CD14-positive monocyte (primary cell): ENCODE measurements at regions not wholly inside any gene's neighbourhood (a gene's known extent, or its start where the extent isn't known, plus 50 kb on each side); places are given as distances from the start of the nearest gene placed in this dataset.

Source experiments
- DNase-seq, 3 donors: peaks; one replicate each; pipeline ENCODE4 v3.0.0-alpha.2; 2011 to 2022
- H2AFZ ChIP-seq: 2 replicates; pipeline ENCODE4 v1.6.0; 2012; ENCODE audit warnings: mild to moderate bottlenecking, low read depth, low read length, inconsistent platforms; ENCODE audit not compliant: insufficient read depth, poor library complexity, severe bottlenecking
- H3K27ac ChIP-seq, 2 donors: 1 replicate in 1 of 2; 2 replicates in 1 of 2; pipeline ENCODE4 v1.5.1; 2012 to 2013; ENCODE audit warnings: low read length in 2 of 2, control low read depth in 1 of 2, inconsistent platforms in 1 of 2, low read depth in 1 of 2, mild to moderate bottlenecking in 1 of 2
- H3K27me3 ChIP-seq, 2 donors: one replicate each; pipeline versions ENCODE4 v1.6.0 to v1.6.1; 2011 to 2013; ENCODE audit warnings: low read length in 2 of 2; ENCODE audit not compliant: control insufficient read depth in 2 of 2, insufficient read depth in 2 of 2
- H3K36me3 ChIP-seq, 2 donors: replicated peaks in 1 of 2; 1 replicate in 1 of 2; 2 replicates in 1 of 2; pipeline versions ENCODE4 v1.5.1 to v1.6.1; 2012 to 2013; ENCODE audit warnings: low read length in 2 of 2, control low read depth in 1 of 2, inconsistent platforms in 1 of 2, mild to moderate bottlenecking in 1 of 2; ENCODE audit not compliant: insufficient read depth in 2 of 2, control insufficient read depth in 1 of 2
- H3K4me1 ChIP-seq, 2 donors: 1 replicate in 1 of 2; 2 replicates in 1 of 2; pipeline versions ENCODE4 v1.5.1 to v1.6.1; 2012 to 2013; ENCODE audit warnings: low read length in 2 of 2, control low read depth in 1 of 2, inconsistent platforms in 1 of 2, mild to moderate bottlenecking in 1 of 2, moderate library complexity in 1 of 2; ENCODE audit not compliant: insufficient read depth in 2 of 2, control insufficient read depth in 1 of 2
- H3K4me2 ChIP-seq: replicated peaks from 2 replicates; pipeline ENCODE3; 2012; ENCODE audit warnings: low read length, moderate library complexity, mild to moderate bottlenecking; ENCODE audit not compliant: poor library complexity, severe bottlenecking; ENCODE audit errors: extremely low read depth
- H3K4me3 ChIP-seq, 3 experiments: fragments of 200-600 bp in 1 of 3; sonication (generic) in 1 of 3; replicated peaks in 1 of 3; 1 replicate in 2 of 3; 2 replicates in 1 of 3; pipeline ENCODE4 v1.5.1; 2011 to 2013; ENCODE audit warnings: low read length in 3 of 3, mild to moderate bottlenecking in 3 of 3, control low read depth in 2 of 3, low read depth in 2 of 3, inconsistent platforms in 1 of 3, moderate library complexity in 1 of 3
- H3K79me2 ChIP-seq: 2 replicates; pipeline ENCODE4 v1.6.0; 2012; ENCODE audit warnings: mild to moderate bottlenecking, control low read depth, inconsistent platforms, low read length, moderate library complexity; ENCODE audit not compliant: insufficient read depth
- H3K9ac ChIP-seq: 2 replicates; pipeline ENCODE4 v1.6.0; 2017; ENCODE audit warnings: low read length, mild to moderate bottlenecking; ENCODE audit not compliant: insufficient read depth, poor library complexity, severe bottlenecking
- H3K9me3 ChIP-seq, 2 donors: replicated peaks in 1 of 2; 1 replicate in 1 of 2; 2 replicates in 1 of 2; pipeline versions ENCODE4 v1.5.1 to v1.6.1; 2012 to 2013; ENCODE audit warnings: low read length in 2 of 2, control low read depth in 1 of 2; ENCODE audit not compliant: control insufficient read depth in 1 of 2, insufficient read depth in 1 of 2
- H4K20me1 ChIP-seq: 2 replicates; pipeline ENCODE4 v1.6.0; 2012; ENCODE audit warnings: mild to moderate bottlenecking, low read length, control low read depth, moderate library complexity; ENCODE audit not compliant: insufficient read depth
- H3K27ac Mint-ChIP-seq, 7 donors: one replicate each; pipeline ENCODE4 v1.8.0; 2020; ENCODE audit warnings: mild to moderate bottlenecking in 7 of 7, mixed read lengths in 7 of 7, moderate library complexity in 6 of 7, inconsistent platforms in 2 of 7
- H3K27me3 Mint-ChIP-seq, 3 donors: one replicate each; pipeline ENCODE4 v1.8.0; 2021 to 2022; ENCODE audit warnings: low read depth in 3 of 3, mild to moderate bottlenecking in 3 of 3, mixed read lengths in 3 of 3, moderate library complexity in 3 of 3, inconsistent platforms in 1 of 3
- H3K36me3 Mint-ChIP-seq, 2 donors: one replicate each; pipeline ENCODE4 v1.8.0; 2020; ENCODE audit warnings: mixed read lengths in 2 of 2, inconsistent platforms in 1 of 2, mild to moderate bottlenecking in 1 of 2
- H3K4me1 Mint-ChIP-seq: one replicate; pipeline ENCODE4 v1.8.0; 2020; ENCODE audit warnings: mild to moderate bottlenecking, mixed read lengths
- H3K4me3 Mint-ChIP-seq, 2 donors: one replicate each; pipeline ENCODE4 v1.8.0; 2020; ENCODE audit warnings: mild to moderate bottlenecking in 2 of 2, mixed read lengths in 2 of 2, moderate library complexity in 1 of 2
- H3K9me3 Mint-ChIP-seq, 7 donors: one replicate each; pipeline ENCODE4 v1.8.0; 2020 to 2022; ENCODE audit warnings: mixed read lengths in 7 of 7, mild to moderate bottlenecking in 6 of 7, moderate library complexity in 6 of 7, inconsistent platforms in 2 of 7
- WGBS: methylation state at CpG from one replicate; pipeline ENCODE4 v1.1.5; 2013; ENCODE audit warnings: missing lambda C conversion rate; ENCODE audit not compliant: insufficient coverage; 5-methylcytosine and 5-hydroxymethylcytosine counted together
- intact Hi-C, 2 donors: fragments of 100-400 bp; cut with micrococcal nuclease; formaldehyde crosslinking; loops; one replicate each; pipeline versions ENCODE4 v1.15.0 to v1.15.1; 2023
- TF ChIP-seq, protein P1 (sequence below): fragments of 200-600 bp; IDR thresholded peaks from one replicate; pipeline ENCODE4 v1.8.0; 2022; ENCODE audit warnings: antibody characterized with exemption, mild to moderate bottlenecking

DNA sequence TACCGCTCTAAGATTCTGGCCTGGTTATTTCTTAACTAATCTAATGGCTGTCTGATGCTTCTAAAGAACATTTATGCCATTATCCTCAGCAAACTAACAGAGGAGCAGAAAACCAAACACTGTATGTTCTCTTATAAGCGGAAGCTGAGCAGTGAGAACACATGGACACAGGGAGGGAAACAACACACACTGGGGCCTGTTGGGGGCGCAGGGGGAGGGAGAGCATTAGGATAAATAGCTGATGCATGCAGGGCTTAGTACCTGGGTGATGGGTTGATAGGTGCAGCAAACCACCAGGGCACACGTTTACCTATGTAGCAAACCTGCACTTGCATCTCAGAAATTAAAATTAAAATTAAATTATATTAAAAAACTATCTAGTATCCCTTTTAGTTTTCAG is 853.5 kb downstream of the GATA3 start:
- H3K4me1 ChIP-seq = no peaks in the 10 kb centered on the region
- H3K9me3 ChIP-seq = peaks cover 0 to 6% of the 10 kb centered on the region in 2 donors
- H2AFZ ChIP-seq = no peak overlapping the region
- WGBS = 83% methylated on average over 1 of the region's 4 CpGs
- intact Hi-C loops = no loop called here
- H3K27ac ChIP-seq = no peak overlapping the region
- TF ChIP-seq, protein P1, sequence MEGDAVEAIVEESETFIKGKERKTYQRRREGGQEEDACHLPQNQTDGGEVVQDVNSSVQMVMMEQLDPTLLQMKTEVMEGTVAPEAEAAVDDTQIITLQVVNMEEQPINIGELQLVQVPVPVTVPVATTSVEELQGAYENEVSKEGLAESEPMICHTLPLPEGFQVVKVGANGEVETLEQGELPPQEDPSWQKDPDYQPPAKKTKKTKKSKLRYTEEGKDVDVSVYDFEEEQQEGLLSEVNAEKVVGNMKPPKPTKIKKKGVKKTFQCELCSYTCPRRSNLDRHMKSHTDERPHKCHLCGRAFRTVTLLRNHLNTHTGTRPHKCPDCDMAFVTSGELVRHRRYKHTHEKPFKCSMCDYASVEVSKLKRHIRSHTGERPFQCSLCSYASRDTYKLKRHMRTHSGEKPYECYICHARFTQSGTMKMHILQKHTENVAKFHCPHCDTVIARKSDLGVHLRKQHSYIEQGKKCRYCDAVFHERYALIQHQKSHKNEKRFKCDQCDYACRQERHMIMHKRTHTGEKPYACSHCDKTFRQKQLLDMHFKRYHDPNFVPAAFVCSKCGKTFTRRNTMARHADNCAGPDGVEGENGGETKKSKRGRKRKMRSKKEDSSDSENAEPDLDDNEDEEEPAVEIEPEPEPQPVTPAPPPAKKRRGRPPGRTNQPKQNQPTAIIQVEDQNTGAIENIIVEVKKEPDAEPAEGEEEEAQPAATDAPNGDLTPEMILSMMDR = no peak
- no peak overlapping the region for H3K9ac ChIP-seq
- no peak overlapping the region for H3K4me3 ChIP-seq
- Mint-ChIP-seq H3K27ac (no peak overlapping the region), H3K36me3 (no peaks in the 10 kb centered on the region), H3K9me3 (peaks cover 0 to 9% (median 3%) of the 10 kb centered on the region in 7 donors), H3K4me1 (no peaks in the 10 kb centered on the region), H3K27me3 (no peaks in the 10 kb centered on the region), H3K4me3 (no peak overlapping the region)
- no peak overlapping the region for H3K4me2 ChIP-seq
- DNase-seq = no peak
- H3K27me3 ChIP-seq = no peaks in the 10 kb centered on the region
- H3K79me2 ChIP-seq = no peaks in the 10 kb centered on the region
- H3K36me3 ChIP-seq = no peaks in the 10 kb centered on the region
- no peaks in the 10 kb centered on the region for H4K20me1 ChIP-seq

DNA sequence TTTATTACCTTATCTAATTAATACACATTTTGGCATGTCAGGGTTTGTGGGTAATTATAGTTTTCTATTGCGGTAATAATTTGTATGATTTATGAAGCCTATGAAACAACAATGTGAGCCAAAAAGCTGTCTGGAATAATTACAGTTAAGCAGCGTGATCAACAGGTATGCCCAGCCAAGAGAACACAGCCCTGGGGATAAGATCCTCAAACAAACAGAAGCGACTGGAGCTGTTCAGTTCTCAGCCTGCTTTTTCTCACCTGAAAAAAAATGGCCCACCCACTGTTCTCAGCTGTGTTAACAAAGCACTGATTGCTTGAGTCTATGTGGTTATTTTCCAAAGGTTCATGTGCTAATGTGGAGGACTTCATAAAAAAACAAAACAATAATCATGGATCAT is 855.8 kb downstream of the GATA3 start:
- no peaks in the 10 kb centered on the region for H3K27me3 Mint-ChIP-seq
- intact Hi-C loops = no loop called here
- Histone ChIP-seq H3K27ac (no peak overlapping the region), H3K9me3 (no peaks in the 10 kb centered on the region), H3K36me3 (no peaks in the 10 kb centered on the region), H4K20me1 (no peaks in the 10 kb centered on the region), H3K4me3 (no peak overlapping the region), H3K27me3 (no peaks in the 10 kb centered on the region), H3K9ac (no peak overlapping the region), H3K4me1 (no peaks in the 10 kb centered on the region), H3K79me2 (no peaks in the 10 kb centered on the region), H3K4me2 (no peak overlapping the region), H2AFZ (no peak overlapping the region)
- TF ChIP-seq, protein P1 = no peak
- no peak overlapping the region for H3K27ac Mint-ChIP-seq
- no peaks in the 10 kb centered on the region for H3K4me1 Mint-ChIP-seq
- WGBS = 71% methylated on average over 1 of the region's 3 CpGs
- peaks cover 0 to 7% (median 2%) of the 10 kb centered on the region in 7 donors for H3K9me3 Mint-ChIP-seq
- H3K4me3 Mint-ChIP-seq = no peak overlapping the region
- H3K36me3 Mint-ChIP-seq = no peaks in the 10 kb centered on the region
- no peak for DNase-seq
